ENCODE measurements at regions not wholly inside any gene's neighbourhood (a gene's known extent, or its start where the extent isn't known, plus 50 kb on each side); places are given as distances from the start of the nearest gene placed in this dataset.

GRCh38 chr14:36238666-36239363, 62.3 kb upstream of the PTCSC3 start:
- BruUV-seq (replicated peaks) = no TSS peak
- POLR2A ChIA-PET (ENCODE audit: low non-redundant PET) = interaction anchor here (0.5 kb wide), 1 partner anchor 1993 kb away, joined by 7 read pairs; no protein-coding TSS in a partner anchor
- Histone ChIP-seq H3K9me3 (ENCODE audit: low read depth, low read length, poor library complexity, severe bottlenecking) (no peaks in the 10 kb centered on the region), H3K4me1 (ENCODE audit: insufficient read depth, low read length, poor library complexity, severe bottlenecking) (no peaks in the 10 kb centered on the region), H3K36me3 (ENCODE audit: insufficient read depth, low read length, poor library complexity, severe bottlenecking) (no peaks in the 10 kb centered on the region), H3K4me3 (ENCODE audit: low read depth, low read length, poor library complexity, severe bottlenecking) (no peak overlapping the region), H3K27me3 (replicated peaks; ENCODE audit: insufficient read depth, low read depth, low read length, poor library complexity) (peaks cover 5% of the 10 kb centered on the region), H3K27ac (ENCODE audit: low read depth, low read length, poor library complexity, severe bottlenecking) (no peak overlapping the region)
- peak; percentile 60 for DNase-seq (ENCODE audit: low spot score)
- CTCF ChIA-PET = no interaction called here
- TF ChIP-seq EZH2 (IDR thresholded peaks at IDR 0.05; ENCODE audit: borderline replicate concordance, low read depth, low read length, poor library complexity, severe bottlenecking) (no peak), CTCF (conservative IDR thresholded peaks at IDR 0.05; ENCODE audit: low read depth, low read length) (no peak)
- intact Hi-C loops (cut with micrococcal nuclease; ENCODE audit: unreplicated experiment) = no loop called here

GRCh38 chr14:36233217-36233616, 56.7 kb upstream of the PTCSC3 start:
- no peaks in the 10 kb centered on the region for H3K36me3 ChIP-seq (ENCODE audit: insufficient read depth, low read length, poor library complexity, severe bottlenecking)
- no peak overlapping the region for H3K27ac ChIP-seq (ENCODE audit: low read depth, low read length, poor library complexity, severe bottlenecking)
- no peak for DNase-seq (ENCODE audit: low spot score)
- CTCF ChIA-PET = no interaction called here
- POLR2A ChIA-PET (ENCODE audit: low non-redundant PET) = no interaction called here
- intact Hi-C loops (cut with micrococcal nuclease; ENCODE audit: unreplicated experiment) = no loop called here
- TF ChIP-seq EZH2 (IDR thresholded peaks at IDR 0.05; ENCODE audit: borderline replicate concordance, low read depth, low read length, poor library complexity, severe bottlenecking) (no peak), CTCF (conservative IDR thresholded peaks at IDR 0.05; ENCODE audit: low read depth, low read length) (no peak)
- no peaks in the 10 kb centered on the region for H3K9me3 ChIP-seq (ENCODE audit: low read depth, low read length, poor library complexity, severe bottlenecking)
- peaks cover 5% of the 10 kb centered on the region for H3K27me3 ChIP-seq (replicated peaks; ENCODE audit: insufficient read depth, low read depth, low read length, poor library complexity)
- no TSS peak for BruUV-seq (replicated peaks)
- H3K4me3 ChIP-seq (ENCODE audit: low read depth, low read length, poor library complexity, severe bottlenecking) = no peak overlapping the region
- no peaks in the 10 kb centered on the region for H3K4me1 ChIP-seq (ENCODE audit: insufficient read depth, low read length, poor library complexity, severe bottlenecking)

GRCh38 chr14:36229262-36229661, 52.7 kb upstream of the PTCSC3 start:
- POLR2A ChIA-PET (ENCODE audit: low non-redundant PET) = no interaction called here
- H3K4me1 ChIP-seq (ENCODE audit: insufficient read depth, low read length, poor library complexity, severe bottlenecking) = no peaks in the 10 kb centered on the region
- no peak overlapping the region for H3K4me3 ChIP-seq (ENCODE audit: low read depth, low read length, poor library complexity, severe bottlenecking)
- no peak overlapping the region for H3K27ac ChIP-seq (ENCODE audit: low read depth, low read length, poor library complexity, severe bottlenecking)
- CTCF ChIA-PET = no interaction called here
- no peak for DNase-seq (ENCODE audit: low spot score)
- no peaks in the 10 kb centered on the region for H3K9me3 ChIP-seq (ENCODE audit: low read depth, low read length, poor library complexity, severe bottlenecking)
- peaks cover 5% of the 10 kb centered on the region for H3K27me3 ChIP-seq (replicated peaks; ENCODE audit: insufficient read depth, low read depth, low read length, poor library complexity)
- intact Hi-C loops (cut with micrococcal nuclease; ENCODE audit: unreplicated experiment) = no loop called here
- TF ChIP-seq EZH2 (IDR thresholded peaks at IDR 0.05; ENCODE audit: borderline replicate concordance, low read depth, low read length, poor library complexity, severe bottlenecking) (no peak), CTCF (conservative IDR thresholded peaks at IDR 0.05; ENCODE audit: low read depth, low read length) (no peak)
- BruUV-seq (replicated peaks) = no TSS peak
- no peaks in the 10 kb centered on the region for H3K36me3 ChIP-seq (ENCODE audit: insufficient read depth, low read length, poor library complexity, severe bottlenecking)
